ENCODE measurements at regions not wholly inside any gene's neighbourhood (a gene's known extent, or its start where the extent isn't known, plus 50 kb on each side); places are given as distances from the start of the nearest gene placed in this dataset.

DNA sequence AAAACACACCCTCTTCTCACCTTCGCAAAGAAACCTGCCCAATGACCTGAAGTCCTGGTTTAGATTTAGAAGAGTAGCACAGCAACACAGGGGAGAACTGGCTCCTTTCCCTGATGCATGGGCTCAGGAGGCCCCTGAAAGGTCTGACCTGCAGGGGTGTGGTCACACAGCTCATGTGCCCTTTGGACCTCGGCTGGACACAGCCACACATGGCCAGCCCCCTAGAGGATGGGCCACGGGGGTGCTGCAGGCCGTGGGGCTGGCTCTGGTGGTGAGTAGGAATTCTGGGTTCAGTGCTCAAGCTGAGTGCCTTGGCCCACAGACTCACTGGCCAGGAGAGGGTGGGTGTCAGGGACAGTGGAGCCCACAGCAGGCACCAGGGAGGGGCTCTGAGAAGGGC, 118.5 kb upstream of the ADCY1 start:
- no peak for DNase-seq

DNA sequence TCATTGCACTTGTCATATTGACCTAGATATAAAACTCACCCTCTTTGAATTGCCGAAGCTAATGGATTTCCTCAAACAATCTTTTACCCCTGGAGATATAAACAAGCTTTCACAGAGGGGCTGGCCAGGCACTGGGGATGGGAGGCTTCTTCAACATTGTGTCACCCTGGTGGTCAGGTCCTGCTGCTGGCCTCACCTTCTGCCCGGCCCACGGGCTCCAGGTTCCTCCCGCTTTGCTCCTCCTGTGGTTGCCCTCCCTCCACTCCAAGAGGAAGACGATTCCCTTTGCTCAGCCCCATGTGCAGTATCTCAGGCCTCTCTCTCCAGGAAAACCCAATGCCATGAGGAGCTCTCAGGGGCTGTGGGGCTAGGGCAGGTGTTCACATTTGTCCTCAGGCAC, 118.1 kb upstream of the ADCY1 start:
- DNase-seq = no peak

DNA sequence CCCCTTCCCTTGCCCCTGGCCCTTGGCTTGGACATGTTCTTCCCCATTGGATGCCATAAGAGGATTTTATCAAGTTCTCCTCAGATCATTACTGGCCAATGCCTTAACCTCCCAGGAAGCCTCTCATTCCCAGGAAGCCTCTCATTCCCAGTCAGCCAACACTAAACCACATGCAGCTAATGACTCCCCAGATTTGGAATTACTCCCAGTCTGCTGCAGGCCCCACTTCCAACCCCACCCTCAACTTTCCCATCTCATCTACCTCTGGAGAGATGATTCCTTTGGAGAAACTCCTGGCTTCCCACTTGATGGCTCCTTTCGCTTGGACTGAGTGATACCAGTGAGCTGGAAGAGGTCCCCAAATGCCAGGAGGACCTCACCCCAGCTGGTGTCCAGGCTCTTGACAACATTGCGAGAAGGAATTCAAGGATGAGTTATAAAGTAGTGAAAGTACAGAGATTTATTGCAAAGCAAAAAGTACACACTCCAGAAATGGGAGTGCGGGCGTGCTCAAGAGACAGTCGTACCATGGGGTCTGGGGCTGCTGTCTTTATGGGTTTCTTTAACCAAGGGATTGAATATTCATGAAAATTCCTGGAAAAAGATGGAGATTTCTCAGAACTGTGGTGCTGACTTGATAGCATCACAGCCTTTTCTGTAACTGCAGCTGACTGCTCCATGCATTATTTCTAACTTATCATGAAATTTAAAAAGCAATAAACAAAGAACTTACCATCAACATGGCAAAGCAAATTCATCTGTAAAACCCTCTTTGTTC, 117.2 kb upstream of the ADCY1 start:
- DNase-seq = no peak

DNA sequence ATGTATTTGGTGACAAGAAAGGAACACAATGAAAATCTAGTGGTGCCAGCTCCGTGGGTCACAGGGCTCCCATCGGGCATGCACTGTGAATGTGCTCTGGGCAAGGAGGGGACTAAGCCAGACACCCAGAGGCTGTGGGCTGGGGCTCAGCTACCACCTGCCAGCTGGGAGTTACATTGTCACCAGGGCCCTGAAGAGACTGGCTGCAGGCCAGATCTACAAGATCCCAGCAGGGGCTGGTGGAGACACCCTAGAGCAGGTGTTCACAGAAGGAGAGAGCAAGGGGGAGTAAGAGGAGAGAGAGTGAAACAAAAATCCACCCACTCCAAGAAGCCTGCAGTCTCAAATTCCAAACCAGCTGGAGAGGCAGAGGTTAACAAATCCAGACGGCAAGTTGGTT, 116.6 kb upstream of the ADCY1 start:
- DNase-seq = no peak

DNA sequence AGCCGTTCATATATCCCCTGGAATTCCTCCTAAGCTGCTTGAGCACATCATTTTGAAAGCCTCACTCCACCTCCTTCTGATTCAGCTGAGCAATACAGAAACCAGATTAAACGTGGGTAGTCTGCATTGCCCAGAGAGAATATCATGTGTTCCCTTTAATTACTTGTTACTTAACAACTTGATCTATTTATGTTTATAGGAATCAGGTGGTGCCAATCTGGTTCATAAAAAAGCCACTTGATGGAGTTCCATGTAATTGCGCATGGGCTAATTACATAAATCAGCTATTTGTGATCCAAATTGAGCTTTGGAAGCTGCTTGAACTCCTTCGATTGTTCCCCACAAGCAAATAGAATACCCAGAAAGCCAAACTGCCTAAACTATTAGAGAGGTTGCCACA, 114.7 kb upstream of the ADCY1 start:
- DNase-seq = no peak

DNA sequence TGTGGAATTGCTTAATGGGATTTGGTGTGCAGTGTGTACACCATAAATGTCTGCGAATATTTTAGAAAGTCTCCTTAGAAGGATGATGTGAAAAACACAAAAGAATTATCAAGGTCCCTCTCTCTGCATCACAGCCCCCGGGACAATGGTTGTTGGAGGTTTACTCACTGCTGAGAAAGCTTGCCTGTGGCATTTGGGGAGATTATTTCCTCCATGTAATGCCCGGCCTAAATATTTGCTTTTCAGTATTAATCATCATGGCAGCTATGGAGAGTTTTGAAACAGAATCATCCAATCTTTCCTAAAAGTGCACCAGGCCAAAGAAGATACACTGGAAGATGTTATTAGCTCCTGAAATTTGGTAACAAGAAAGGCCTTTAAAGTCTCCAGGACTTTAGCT, 113.8 kb upstream of the ADCY1 start:
- DNase-seq = no peak

DNA sequence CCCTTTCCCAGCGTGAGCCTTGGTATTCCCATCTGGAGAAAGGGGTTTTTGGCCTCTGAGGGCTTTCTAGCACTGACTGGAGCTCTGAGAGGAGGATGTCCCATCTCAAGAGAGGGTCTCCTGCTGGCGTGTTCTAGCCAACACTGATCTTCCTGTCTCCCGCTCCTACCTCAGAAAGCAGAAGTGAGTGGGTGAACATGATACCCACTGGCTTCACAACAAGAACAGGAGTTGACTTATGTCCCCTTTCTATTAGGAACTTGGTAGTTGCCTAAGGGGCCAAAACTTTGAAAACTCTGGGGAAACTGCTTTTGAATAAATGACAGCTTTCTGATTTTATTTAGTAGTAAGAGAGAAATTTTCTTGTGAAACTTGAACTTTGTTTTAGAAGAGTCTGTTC, 113.1 kb upstream of the ADCY1 start:
- no peak for DNase-seq

DNA sequence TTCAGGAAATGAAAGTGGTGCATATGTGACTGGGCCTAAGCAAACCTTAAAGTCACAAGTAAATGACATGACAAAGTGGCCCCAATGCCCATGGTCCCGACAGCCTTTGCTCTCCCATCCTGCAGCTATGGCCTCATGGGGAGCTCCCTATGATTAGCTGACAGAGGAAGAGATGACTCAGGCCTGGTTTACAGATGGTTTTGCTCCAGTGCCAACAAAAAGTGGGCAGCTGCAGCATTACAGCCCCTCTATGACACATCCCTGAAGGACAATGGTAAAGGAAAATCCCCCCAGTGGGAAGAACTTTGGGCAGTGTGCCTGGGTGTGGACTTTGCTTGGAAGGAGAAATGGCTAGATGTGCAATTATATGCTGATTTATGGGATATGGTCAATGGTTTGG, 105.1 kb upstream of the ADCY1 start:
- no peak for DNase-seq

DNA sequence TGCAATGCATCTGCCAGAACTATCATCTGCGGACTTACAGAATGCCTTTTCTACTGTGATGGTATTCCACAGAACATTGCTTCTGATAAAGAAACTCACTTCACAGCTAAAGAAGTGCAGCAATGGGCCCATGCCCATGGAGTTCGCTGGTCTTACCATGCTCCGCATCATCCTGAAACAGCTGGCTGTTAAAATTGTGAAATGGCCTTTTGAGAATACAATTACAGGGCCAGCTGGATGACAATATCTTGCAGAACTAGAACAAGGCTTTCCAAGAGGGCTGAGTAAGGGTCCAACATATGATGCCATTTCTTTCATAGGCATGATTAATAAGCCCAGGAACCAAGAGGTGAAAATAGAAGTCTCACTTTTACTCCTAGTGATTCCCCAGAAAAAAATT, 104.1 kb upstream of the ADCY1 start:
- DNase-seq = no peak

DNA sequence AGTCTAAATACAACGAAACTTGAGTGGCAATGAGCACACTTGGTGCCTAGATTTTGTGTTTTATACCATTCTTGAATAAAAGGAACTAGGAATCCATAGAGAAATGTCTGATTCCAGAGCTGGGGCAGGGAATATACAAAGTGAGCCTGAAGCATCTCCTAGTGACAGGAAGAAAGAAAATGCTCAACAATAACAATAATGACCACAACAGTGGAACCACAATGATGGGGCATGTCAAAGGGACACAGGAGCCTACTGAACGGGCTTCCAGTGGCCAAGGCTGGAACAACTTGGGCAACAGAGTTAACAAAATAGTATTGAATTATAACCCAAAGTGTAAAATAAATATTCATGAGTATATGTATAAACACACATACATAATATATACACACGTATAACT, 94.4 kb upstream of the ADCY1 start:
- DNase-seq = no peak

DNA sequence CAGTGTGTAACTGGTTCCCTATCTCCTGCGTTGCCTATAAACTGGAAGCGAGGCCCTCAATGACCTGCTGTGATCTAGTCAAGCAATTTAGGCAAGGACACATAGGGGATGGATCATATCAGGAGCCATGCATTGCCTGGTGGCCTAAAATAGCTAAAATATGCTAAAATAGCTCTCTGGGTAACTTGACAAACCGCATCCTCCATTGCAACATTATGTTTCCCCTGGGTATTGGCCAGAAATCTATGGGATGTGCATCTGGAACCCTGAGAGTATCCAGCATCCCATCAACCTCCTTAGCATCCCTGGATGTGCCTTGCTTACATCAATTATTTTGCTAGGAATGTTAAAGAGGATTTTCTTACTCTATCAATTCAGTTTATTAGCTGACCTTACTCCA, 91.7 kb upstream of the ADCY1 start:
- DNase-seq = no peak

DNA sequence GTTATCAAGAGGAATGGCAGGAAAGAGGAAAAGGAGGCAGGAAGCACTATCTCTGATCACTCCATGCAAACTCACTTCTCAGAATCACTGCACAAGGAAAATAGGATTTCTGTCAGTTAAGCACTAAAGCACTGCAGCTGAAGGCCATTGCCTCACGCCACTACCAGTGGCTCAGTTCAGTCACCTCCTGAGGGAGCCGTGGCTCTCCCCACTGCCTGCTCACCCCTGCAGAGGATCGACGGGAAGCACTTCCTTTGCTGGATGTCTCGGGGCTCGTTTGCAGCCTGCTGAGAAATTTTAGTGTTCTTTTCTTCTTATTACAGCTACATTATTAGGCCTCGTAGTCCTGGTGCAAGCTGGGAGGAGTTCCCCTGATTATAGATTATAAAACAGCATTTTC, 90.1 kb upstream of the ADCY1 start:
- no peak for DNase-seq

DNA sequence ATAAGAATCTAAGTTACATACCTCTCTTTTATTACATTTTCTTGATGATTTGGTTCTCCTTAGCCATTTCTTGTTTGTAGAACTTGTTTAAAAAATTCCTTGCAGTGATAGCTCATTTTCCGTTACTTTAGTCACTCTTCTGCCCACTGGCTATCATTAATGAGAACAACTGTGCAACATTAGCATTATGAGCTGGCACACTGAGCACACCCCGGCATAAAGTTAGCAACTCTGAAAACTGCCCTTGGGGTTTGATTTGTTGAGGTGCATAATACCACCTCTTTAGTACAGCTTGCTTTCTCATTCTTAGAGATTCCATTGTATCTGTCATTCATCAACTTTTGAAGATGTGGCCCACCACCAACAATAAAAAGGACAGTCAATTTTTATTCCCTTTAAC, 87.6 kb upstream of the ADCY1 start:
- no peak for DNase-seq

DNA sequence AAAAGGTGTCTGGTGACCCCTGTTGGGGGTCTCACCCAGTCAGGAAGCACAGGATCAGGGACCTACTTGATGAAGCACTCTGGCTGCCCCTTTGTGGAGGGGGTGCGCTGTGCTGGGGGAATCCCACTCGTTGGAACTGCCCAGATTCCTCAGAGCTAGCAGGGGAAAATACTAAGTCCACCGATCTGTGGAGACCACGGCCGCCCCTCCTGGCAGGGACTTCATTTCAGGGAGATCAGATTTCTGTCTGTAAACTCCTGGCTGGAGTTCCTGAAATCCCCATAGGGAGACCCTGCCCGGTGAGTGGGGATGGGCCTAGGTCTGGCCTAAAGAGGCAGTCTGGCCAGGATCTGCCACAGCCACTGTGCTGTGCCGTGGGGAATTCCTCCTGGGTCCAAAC, 79.3 kb upstream of the ADCY1 start:
- peak; percentile 21 for DNase-seq

DNA sequence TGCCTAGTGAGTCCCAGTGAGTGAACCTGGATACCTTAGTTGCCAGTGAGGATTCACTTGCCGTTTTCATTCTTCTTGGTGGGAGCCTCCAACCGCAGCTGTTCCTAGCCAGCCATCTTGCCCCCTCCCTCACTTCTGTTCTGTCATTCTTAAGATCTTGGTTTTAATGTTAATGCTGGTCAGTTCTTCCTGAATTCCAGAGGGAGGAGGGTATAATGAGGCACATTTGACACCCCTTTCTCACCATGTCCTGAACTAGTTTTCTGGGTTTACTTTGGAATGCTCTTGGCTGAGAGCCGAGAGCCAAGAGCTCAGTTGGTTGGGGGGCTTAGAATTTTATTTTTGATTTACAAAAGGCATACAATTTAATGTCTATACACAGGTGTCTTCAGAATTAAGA, 78.5 kb upstream of the ADCY1 start:
- no peak for DNase-seq

DNA sequence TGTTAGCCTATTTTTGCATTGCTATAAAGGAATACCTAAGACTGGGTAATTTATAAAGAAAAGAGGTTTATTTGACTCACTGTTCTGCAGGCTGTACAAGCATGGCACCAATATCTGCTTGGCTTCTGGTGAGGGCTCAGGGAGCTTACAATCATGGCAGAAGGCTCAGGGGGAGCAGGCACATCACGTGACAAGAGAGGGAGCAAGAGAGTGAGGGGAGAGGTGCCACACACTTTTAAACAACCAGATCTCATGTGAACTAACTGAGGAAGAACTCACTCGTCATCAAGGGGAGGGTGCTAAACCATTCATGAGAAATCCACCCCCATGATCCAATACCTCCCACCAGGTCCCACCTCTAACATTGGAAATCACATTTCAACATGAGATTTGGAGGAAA, 73.9 kb upstream of the ADCY1 start:
- DNase-seq = no peak

DNA sequence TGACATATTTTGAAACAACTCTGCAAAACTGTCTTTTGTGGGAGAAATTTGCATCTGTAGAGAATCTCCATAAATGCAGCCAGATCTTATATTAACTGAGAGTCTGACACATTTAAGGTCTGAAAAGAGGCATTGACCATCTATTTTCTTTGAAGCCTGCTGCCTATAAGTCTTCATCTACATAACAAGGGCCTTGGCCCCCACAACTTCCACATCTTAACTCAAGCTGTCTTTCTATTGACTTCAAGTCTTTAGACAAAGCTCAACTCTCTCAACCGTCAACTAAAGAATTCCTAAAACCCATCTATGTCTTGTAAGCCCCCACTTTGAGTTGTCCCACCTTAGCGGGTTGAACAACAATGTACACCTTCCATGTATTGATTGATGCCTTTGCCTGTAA, 72.4 kb upstream of the ADCY1 start:
- DNase-seq = no peak

DNA sequence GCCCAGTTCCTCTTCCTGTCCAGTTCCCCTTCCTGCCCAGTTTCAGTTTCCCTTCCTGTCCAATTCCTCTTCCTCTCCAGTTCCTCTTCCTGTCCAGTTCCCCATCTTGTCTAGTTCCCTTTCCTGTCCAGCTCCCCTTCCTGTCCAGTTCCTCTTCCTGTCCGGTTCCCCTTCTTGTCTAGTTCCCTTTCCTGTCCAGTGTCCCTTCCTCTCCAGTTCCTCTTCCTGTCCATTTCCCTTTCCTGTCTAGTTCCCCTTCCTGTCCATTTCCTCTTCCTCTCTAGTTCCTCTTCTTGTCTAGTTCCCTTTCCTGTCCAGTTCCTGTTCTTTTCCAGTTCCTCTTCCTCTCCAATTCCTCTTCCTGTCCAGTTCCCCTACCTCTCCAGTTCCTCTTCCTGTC, 68.1 kb upstream of the ADCY1 start:
- DNase-seq = no peak

DNA sequence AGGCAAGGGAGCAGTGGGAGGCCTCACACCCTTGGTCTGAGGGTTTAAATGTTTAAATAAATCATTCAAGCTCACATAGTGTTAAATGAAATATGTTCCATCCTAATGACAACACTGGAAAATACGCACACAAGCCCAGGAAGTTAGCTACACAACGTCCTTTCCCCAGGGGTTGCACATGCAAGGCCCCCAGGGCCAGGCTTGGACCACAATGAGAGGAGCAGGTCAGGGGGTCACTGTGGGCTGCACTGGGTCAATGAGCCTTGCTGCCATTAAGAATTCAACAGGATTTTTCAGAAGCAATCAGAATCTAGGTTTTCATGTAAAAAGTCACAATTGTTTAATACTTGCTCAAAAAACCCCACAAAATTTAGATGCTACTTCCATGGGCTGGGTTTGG, 64.9 kb upstream of the ADCY1 start:
- no peak for DNase-seq

DNA sequence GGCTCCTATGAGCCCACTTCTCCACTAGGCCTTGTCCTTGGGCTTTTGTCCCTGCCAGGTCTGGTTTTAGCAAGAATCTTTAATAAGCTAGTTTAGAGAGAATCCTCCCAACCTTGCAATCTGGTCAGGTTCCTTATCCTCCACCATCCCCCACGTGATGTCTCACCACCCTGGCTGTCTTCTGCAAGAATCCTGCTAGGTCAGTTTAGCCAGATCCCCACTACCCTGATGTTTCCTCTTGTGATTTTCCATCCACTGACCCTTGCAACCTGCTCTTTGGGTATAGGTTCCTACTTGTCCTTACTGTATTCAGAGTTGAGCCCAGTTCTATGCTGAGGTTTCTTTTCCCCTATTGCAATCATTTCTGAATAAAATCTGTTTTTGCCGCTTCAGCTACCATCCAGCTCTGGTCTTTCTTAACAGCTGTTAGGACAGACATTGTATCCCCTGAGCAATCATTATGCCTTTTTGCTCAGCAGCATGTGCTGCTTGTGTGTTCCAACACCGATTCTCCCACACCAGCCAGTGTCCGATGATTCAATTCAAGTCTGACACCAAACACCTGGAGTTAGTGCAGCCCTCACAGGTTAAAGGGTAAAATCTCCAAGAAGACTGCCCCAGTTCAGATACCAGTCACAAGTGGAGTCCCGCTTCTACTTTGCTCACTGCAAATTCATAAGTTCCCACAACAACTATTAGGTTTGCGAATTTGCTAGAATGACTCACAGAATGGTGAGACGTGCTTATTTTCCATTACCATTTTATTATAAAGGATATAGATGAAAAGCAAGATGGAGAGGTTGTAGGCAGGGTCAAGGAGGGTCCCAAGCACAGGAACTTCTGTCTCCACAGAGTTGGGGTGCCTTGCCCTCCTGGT, 62.2 kb upstream of the ADCY1 start:
- no peak for DNase-seq

DNA sequence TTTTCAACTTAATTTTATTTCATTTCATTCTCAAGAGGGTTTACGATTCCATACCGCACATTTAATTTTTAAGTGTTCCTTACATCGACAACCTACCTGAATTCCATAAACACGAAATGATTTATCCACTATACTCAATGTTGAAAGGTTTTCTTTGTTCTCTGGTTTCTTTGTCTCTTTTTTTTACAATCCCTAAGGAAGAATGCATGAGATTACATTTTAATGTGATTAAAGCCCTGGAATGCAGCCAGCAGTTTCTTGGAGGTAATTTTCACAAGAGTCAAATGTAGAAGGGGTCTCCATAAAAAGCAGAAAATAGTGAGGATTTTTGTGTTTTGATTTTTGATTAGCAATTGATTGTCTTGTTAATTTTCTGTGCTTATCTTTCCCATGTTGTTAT, 59.2 kb upstream of the ADCY1 start:
- DNase-seq = no peak

DNA sequence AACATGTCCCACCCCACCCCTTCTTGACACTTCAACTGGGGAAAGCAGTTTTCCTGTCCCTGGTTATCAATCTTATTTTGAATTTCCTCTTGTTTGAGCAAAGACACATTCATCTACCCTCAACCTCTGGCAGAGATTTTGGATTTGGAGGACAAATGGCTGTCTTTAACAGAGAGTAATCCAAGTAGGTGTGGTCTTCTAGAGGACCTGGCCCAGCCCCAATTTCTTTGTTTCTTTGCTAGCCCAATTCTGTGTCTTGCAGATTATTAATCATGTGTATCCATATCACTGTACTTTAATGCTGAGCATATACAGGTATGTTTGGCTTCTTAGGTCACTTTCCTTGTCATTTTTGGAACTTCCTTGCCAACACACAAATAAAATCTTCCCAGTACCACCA, 58.8 kb upstream of the ADCY1 start:
- no peak for DNase-seq

Measured in renal pelvis (tissue), 1 donor.